CD14-positive monocyte (primary cell): ENCODE measurements at regions not wholly inside any gene's neighbourhood (a gene's known extent, or its start where the extent isn't known, plus 50 kb on each side); places are given as distances from the start of the nearest gene placed in this dataset.
"Not testable (repeated sequence)": the region's sequence is repeated elsewhere in the genome, so short reads cannot be mapped to it uniquely, and the experiment has no call there.

Experiments
- DNase-seq, 3 donors: peaks; one replicate each; pipeline ENCODE4 v3.0.0-alpha.2; 2011 to 2022
- H2AFZ ChIP-seq: 2 replicates; pipeline ENCODE4 v1.6.0; 2012; ENCODE audit warnings: mild to moderate bottlenecking, low read depth, low read length, inconsistent platforms; ENCODE audit not compliant: insufficient read depth, poor library complexity, severe bottlenecking
- H3K27ac ChIP-seq, 2 donors: 1 replicate in 1 of 2; 2 replicates in 1 of 2; pipeline ENCODE4 v1.5.1; 2012 to 2013; ENCODE audit warnings: low read length in 2 of 2, control low read depth in 1 of 2, inconsistent platforms in 1 of 2, low read depth in 1 of 2, mild to moderate bottlenecking in 1 of 2
- H3K27me3 ChIP-seq, 2 donors: one replicate each; pipeline versions ENCODE4 v1.6.0 to v1.6.1; 2011 to 2013; ENCODE audit warnings: low read length in 2 of 2; ENCODE audit not compliant: control insufficient read depth in 2 of 2, insufficient read depth in 2 of 2
- H3K36me3 ChIP-seq, 2 donors: replicated peaks in 1 of 2; 1 replicate in 1 of 2; 2 replicates in 1 of 2; pipeline versions ENCODE4 v1.5.1 to v1.6.1; 2012 to 2013; ENCODE audit warnings: low read length in 2 of 2, control low read depth in 1 of 2, inconsistent platforms in 1 of 2, mild to moderate bottlenecking in 1 of 2; ENCODE audit not compliant: insufficient read depth in 2 of 2, control insufficient read depth in 1 of 2
- H3K4me1 ChIP-seq, 2 donors: 1 replicate in 1 of 2; 2 replicates in 1 of 2; pipeline versions ENCODE4 v1.5.1 to v1.6.1; 2012 to 2013; ENCODE audit warnings: low read length in 2 of 2, control low read depth in 1 of 2, inconsistent platforms in 1 of 2, mild to moderate bottlenecking in 1 of 2, moderate library complexity in 1 of 2; ENCODE audit not compliant: insufficient read depth in 2 of 2, control insufficient read depth in 1 of 2
- H3K4me2 ChIP-seq: replicated peaks from 2 replicates; pipeline ENCODE3; 2012; ENCODE audit warnings: low read length, moderate library complexity, mild to moderate bottlenecking; ENCODE audit not compliant: poor library complexity, severe bottlenecking; ENCODE audit errors: extremely low read depth
- H3K4me3 ChIP-seq, 3 experiments: fragments of 200-600 bp in 1 of 3; sonication (generic) in 1 of 3; replicated peaks in 1 of 3; 1 replicate in 2 of 3; 2 replicates in 1 of 3; pipeline ENCODE4 v1.5.1; 2011 to 2013; ENCODE audit warnings: low read length in 3 of 3, mild to moderate bottlenecking in 3 of 3, control low read depth in 2 of 3, low read depth in 2 of 3, inconsistent platforms in 1 of 3, moderate library complexity in 1 of 3
- H3K79me2 ChIP-seq: 2 replicates; pipeline ENCODE4 v1.6.0; 2012; ENCODE audit warnings: mild to moderate bottlenecking, control low read depth, inconsistent platforms, low read length, moderate library complexity; ENCODE audit not compliant: insufficient read depth
- H3K9ac ChIP-seq: 2 replicates; pipeline ENCODE4 v1.6.0; 2017; ENCODE audit warnings: low read length, mild to moderate bottlenecking; ENCODE audit not compliant: insufficient read depth, poor library complexity, severe bottlenecking
- H3K9me3 ChIP-seq, 2 donors: replicated peaks in 1 of 2; 1 replicate in 1 of 2; 2 replicates in 1 of 2; pipeline versions ENCODE4 v1.5.1 to v1.6.1; 2012 to 2013; ENCODE audit warnings: low read length in 2 of 2, control low read depth in 1 of 2; ENCODE audit not compliant: control insufficient read depth in 1 of 2, insufficient read depth in 1 of 2
- H4K20me1 ChIP-seq: 2 replicates; pipeline ENCODE4 v1.6.0; 2012; ENCODE audit warnings: mild to moderate bottlenecking, low read length, control low read depth, moderate library complexity; ENCODE audit not compliant: insufficient read depth
- H3K27ac Mint-ChIP-seq, 7 donors: one replicate each; pipeline ENCODE4 v1.8.0; 2020; ENCODE audit warnings: mild to moderate bottlenecking in 7 of 7, mixed read lengths in 7 of 7, moderate library complexity in 6 of 7, inconsistent platforms in 2 of 7
- H3K27me3 Mint-ChIP-seq, 3 donors: one replicate each; pipeline ENCODE4 v1.8.0; 2021 to 2022; ENCODE audit warnings: low read depth in 3 of 3, mild to moderate bottlenecking in 3 of 3, mixed read lengths in 3 of 3, moderate library complexity in 3 of 3, inconsistent platforms in 1 of 3
- H3K36me3 Mint-ChIP-seq, 2 donors: one replicate each; pipeline ENCODE4 v1.8.0; 2020; ENCODE audit warnings: mixed read lengths in 2 of 2, inconsistent platforms in 1 of 2, mild to moderate bottlenecking in 1 of 2
- H3K4me1 Mint-ChIP-seq: one replicate; pipeline ENCODE4 v1.8.0; 2020; ENCODE audit warnings: mild to moderate bottlenecking, mixed read lengths
- H3K4me3 Mint-ChIP-seq, 2 donors: one replicate each; pipeline ENCODE4 v1.8.0; 2020; ENCODE audit warnings: mild to moderate bottlenecking in 2 of 2, mixed read lengths in 2 of 2, moderate library complexity in 1 of 2
- H3K9me3 Mint-ChIP-seq, 7 donors: one replicate each; pipeline ENCODE4 v1.8.0; 2020 to 2022; ENCODE audit warnings: mixed read lengths in 7 of 7, mild to moderate bottlenecking in 6 of 7, moderate library complexity in 6 of 7, inconsistent platforms in 2 of 7
- WGBS: methylation state at CpG from one replicate; pipeline ENCODE4 v1.1.5; 2013; ENCODE audit warnings: missing lambda C conversion rate; ENCODE audit not compliant: insufficient coverage; 5-methylcytosine and 5-hydroxymethylcytosine counted together
- intact Hi-C, 2 donors: fragments of 100-400 bp; cut with micrococcal nuclease; formaldehyde crosslinking; loops; one replicate each; pipeline versions ENCODE4 v1.15.0 to v1.15.1; 2023
- TF ChIP-seq, protein P1 (sequence below): fragments of 200-600 bp; IDR thresholded peaks from one replicate; pipeline ENCODE4 v1.8.0; 2022; ENCODE audit warnings: antibody characterized with exemption, mild to moderate bottlenecking

DNA sequence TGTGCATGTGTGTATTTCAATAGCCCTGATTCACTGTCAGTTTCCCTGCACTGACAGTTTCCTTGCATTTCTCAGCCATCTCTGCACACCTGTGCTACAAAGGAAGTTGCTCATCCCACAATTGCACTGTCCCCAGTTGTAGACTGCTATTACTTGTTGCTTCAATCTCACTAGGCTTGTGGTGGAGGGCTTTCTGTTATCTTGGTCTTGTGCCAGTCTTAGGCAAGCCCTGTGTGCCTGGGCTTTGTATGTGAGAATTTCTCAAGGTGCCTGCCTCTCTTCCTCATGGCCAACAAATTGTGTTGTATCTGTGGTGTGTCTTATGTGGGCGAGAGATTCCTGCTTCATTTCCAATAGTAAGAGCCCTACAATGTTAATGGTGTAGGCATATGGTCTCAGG is 467.4 kb downstream of the GRIA2 start:
- H2AFZ ChIP-seq, result no peak overlapping the region
- no peaks in the 10 kb centered on the region for H3K36me3 ChIP-seq
- H3K79me2 ChIP-seq, result no peaks in the 10 kb centered on the region
- Mint-ChIP-seq H3K27me3 (peaks cover 0 to 2% (median 0%) of the 10 kb centered on the region in 3 donors), H3K9me3 (peaks cover 3 to 17% (median 10%) of the 10 kb centered on the region in 7 donors), H3K4me1 (no peaks in the 10 kb centered on the region), H3K4me3 (no peak overlapping the region), H3K27ac (no peak overlapping the region), H3K36me3 (no peaks in the 10 kb centered on the region)
- intact Hi-C loops, result no loop called here
- no peak for DNase-seq
- peaks cover 0 to 13% of the 10 kb centered on the region in 2 donors for H3K9me3 ChIP-seq
- H3K4me3 ChIP-seq, result no peak overlapping the region
- H3K4me2 ChIP-seq, result no peak overlapping the region
- H3K27me3 ChIP-seq, result no peaks in the 10 kb centered on the region
- TF ChIP-seq, protein P1, sequence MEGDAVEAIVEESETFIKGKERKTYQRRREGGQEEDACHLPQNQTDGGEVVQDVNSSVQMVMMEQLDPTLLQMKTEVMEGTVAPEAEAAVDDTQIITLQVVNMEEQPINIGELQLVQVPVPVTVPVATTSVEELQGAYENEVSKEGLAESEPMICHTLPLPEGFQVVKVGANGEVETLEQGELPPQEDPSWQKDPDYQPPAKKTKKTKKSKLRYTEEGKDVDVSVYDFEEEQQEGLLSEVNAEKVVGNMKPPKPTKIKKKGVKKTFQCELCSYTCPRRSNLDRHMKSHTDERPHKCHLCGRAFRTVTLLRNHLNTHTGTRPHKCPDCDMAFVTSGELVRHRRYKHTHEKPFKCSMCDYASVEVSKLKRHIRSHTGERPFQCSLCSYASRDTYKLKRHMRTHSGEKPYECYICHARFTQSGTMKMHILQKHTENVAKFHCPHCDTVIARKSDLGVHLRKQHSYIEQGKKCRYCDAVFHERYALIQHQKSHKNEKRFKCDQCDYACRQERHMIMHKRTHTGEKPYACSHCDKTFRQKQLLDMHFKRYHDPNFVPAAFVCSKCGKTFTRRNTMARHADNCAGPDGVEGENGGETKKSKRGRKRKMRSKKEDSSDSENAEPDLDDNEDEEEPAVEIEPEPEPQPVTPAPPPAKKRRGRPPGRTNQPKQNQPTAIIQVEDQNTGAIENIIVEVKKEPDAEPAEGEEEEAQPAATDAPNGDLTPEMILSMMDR, result no peak
- no peak overlapping the region for H3K9ac ChIP-seq
- WGBS, result no CpG with 5 or more reads among the region's 1 CpG
- no peak overlapping the region for H3K27ac ChIP-seq
- H4K20me1 ChIP-seq, result no peaks in the 10 kb centered on the region
- H3K4me1 ChIP-seq, result no peaks in the 10 kb centered on the region

GRCh38 chr4:157679326-157679725 is 458.8 kb downstream of the GRIA2 start:
- H3K9me3 Mint-ChIP-seq, H4K20me1 ChIP-seq, H3K4me1 Mint-ChIP-seq, H3K9me3 ChIP-seq, H3K4me1 ChIP-seq, H3K27ac Mint-ChIP-seq, H3K27me3 Mint-ChIP-seq, H3K36me3 ChIP-seq, H2AFZ ChIP-seq, H3K4me3 ChIP-seq, H3K4me2 ChIP-seq, H3K9ac ChIP-seq, H3K79me2 ChIP-seq, H3K4me3 Mint-ChIP-seq, intact Hi-C loops, H3K36me3 Mint-ChIP-seq, H3K27me3 ChIP-seq, H3K27ac ChIP-seq, DNase-seq: not testable (repeated sequence)
